Endothelial cell (in vitro differentiated cells): ENCODE measurements at regions not wholly inside any gene's neighbourhood (a gene's known extent, or its start where the extent isn't known, plus 50 kb on each side); places are given as distances from the start of the nearest gene placed in this dataset.
"Not testable (repeated sequence)": the region's sequence is repeated elsewhere in the genome, so short reads cannot be mapped to it uniquely, and the experiment has no call there.

Experiments used
- DNase-seq: peaks from one replicate; pipeline ENCODE4 v3.0.0; 2021; ENCODE audit warnings: low spot score
- H3K27ac Mint-ChIP-seq: one replicate; pipeline ENCODE4 v1.8.0; 2021; ENCODE audit warnings: mixed read lengths, inconsistent platforms; ENCODE audit not compliant: unreplicated experiment
- H3K27me3 Mint-ChIP-seq: one replicate; pipeline ENCODE4 v1.8.0; 2021; ENCODE audit warnings: mild to moderate bottlenecking, moderate library complexity, mixed read lengths, inconsistent platforms; ENCODE audit not compliant: unreplicated experiment
- H3K36me3 Mint-ChIP-seq: one replicate; pipeline ENCODE4 v1.8.0; 2021; ENCODE audit warnings: mild to moderate bottlenecking, low read depth, mixed read lengths, inconsistent platforms; ENCODE audit not compliant: unreplicated experiment
- H3K4me1 Mint-ChIP-seq: one replicate; pipeline ENCODE4 v1.8.0; 2021; ENCODE audit warnings: mild to moderate bottlenecking, mixed read lengths, inconsistent platforms; ENCODE audit not compliant: unreplicated experiment
- H3K4me3 Mint-ChIP-seq: one replicate; pipeline ENCODE4 v1.8.0; 2021; ENCODE audit warnings: mild to moderate bottlenecking, mixed read lengths, inconsistent platforms; ENCODE audit not compliant: unreplicated experiment
- H3K9me3 Mint-ChIP-seq: one replicate; pipeline ENCODE4 v1.8.0; 2021; ENCODE audit warnings: mixed read lengths, inconsistent platforms; ENCODE audit not compliant: unreplicated experiment
- CTCF ChIP-seq: fragments of 200-600 bp; sonication (generic); IDR thresholded peaks from one replicate; pipeline ENCODE4 v1.5.0; 2021; ENCODE audit warnings: antibody characterized with exemption; ENCODE audit not compliant: unreplicated experiment

GRCh38 chr3:178137206-178137605 lies 399.0 kb upstream of the KCNMB2 start:
- no peak overlapping the region for H3K27ac Mint-ChIP-seq
- H3K4me1 Mint-ChIP-seq: no peaks in the 10 kb centered on the region
- no peaks in the 10 kb centered on the region for H3K9me3 Mint-ChIP-seq
- H3K36me3 Mint-ChIP-seq: peaks cover 3% of the 10 kb centered on the region
- no peak for DNase-seq
- H3K27me3 Mint-ChIP-seq: peaks cover 2% of the 10 kb centered on the region
- TF ChIP-seq CTCF: no peak
- H3K4me3 Mint-ChIP-seq: no peak overlapping the region

- H3K27me3 Mint-ChIP-seq: peaks cover 2% of the 10 kb centered on the region
- no peak overlapping the region for H3K27ac Mint-ChIP-seq
- H3K36me3 Mint-ChIP-seq: peaks cover 3% of the 10 kb centered on the region
- no peaks in the 10 kb centered on the region for H3K4me1 Mint-ChIP-seq
- no peaks in the 10 kb centered on the region for H3K9me3 Mint-ChIP-seq
- no peak for DNase-seq
- H3K4me3 Mint-ChIP-seq: no peak overlapping the region
- TF ChIP-seq CTCF: no peak
These were observed 398.4 kb upstream of the KCNMB2 start for GRCh38 chr3:178137831-178138230.

GRCh38 chr3:178139116-178139515 lies 397.1 kb upstream of the KCNMB2 start:
- Mint-ChIP-seq H3K27ac (no peak overlapping the region), H3K36me3 (peaks cover 3% of the 10 kb centered on the region), H3K4me3 (no peak overlapping the region), H3K4me1 (no peaks in the 10 kb centered on the region), H3K27me3 (peaks cover 2% of the 10 kb centered on the region), H3K9me3 (no peaks in the 10 kb centered on the region)
- TF ChIP-seq CTCF: no peak
- DNase-seq: no peak

GRCh38 chr3:178140531-178141304 lies 395.5 kb upstream of the KCNMB2 start:
- H3K9me3 Mint-ChIP-seq: no peaks in the 10 kb centered on the region
- H3K4me3 Mint-ChIP-seq: no peak overlapping the region
- peaks cover 3% of the 10 kb centered on the region for H3K36me3 Mint-ChIP-seq
- DNase-seq: no peak
- no peaks in the 10 kb centered on the region for H3K27me3 Mint-ChIP-seq
- no peaks in the 10 kb centered on the region for H3K4me1 Mint-ChIP-seq
- no peak overlapping the region for H3K27ac Mint-ChIP-seq
- TF ChIP-seq CTCF: no peak

GRCh38 chr3:178141305-178141684 lies 394.9 kb upstream of the KCNMB2 start:
- H3K27ac Mint-ChIP-seq, H3K36me3 Mint-ChIP-seq, H3K27me3 Mint-ChIP-seq, H3K4me3 Mint-ChIP-seq, H3K9me3 Mint-ChIP-seq, DNase-seq, H3K4me1 Mint-ChIP-seq: not testable (repeated sequence)
